CD14-positive monocyte (primary cell): ENCODE measurements at regions not wholly inside any gene's neighbourhood (a gene's known extent, or its start where the extent isn't known, plus 50 kb on each side); places are given as distances from the start of the nearest gene placed in this dataset.

Experiments
- DNase-seq, 3 donors: peaks; one replicate each; pipeline ENCODE4 v3.0.0-alpha.2; 2011 to 2022
- H2AFZ ChIP-seq: 2 replicates; pipeline ENCODE4 v1.6.0; 2012; ENCODE audit warnings: mild to moderate bottlenecking, low read depth, low read length, inconsistent platforms; ENCODE audit not compliant: insufficient read depth, poor library complexity, severe bottlenecking
- H3K27ac ChIP-seq, 2 donors: 1 replicate in 1 of 2; 2 replicates in 1 of 2; pipeline ENCODE4 v1.5.1; 2012 to 2013; ENCODE audit warnings: low read length in 2 of 2, control low read depth in 1 of 2, inconsistent platforms in 1 of 2, low read depth in 1 of 2, mild to moderate bottlenecking in 1 of 2
- H3K27me3 ChIP-seq, 2 donors: one replicate each; pipeline versions ENCODE4 v1.6.0 to v1.6.1; 2011 to 2013; ENCODE audit warnings: low read length in 2 of 2; ENCODE audit not compliant: control insufficient read depth in 2 of 2, insufficient read depth in 2 of 2
- H3K36me3 ChIP-seq, 2 donors: replicated peaks in 1 of 2; 1 replicate in 1 of 2; 2 replicates in 1 of 2; pipeline versions ENCODE4 v1.5.1 to v1.6.1; 2012 to 2013; ENCODE audit warnings: low read length in 2 of 2, control low read depth in 1 of 2, inconsistent platforms in 1 of 2, mild to moderate bottlenecking in 1 of 2; ENCODE audit not compliant: insufficient read depth in 2 of 2, control insufficient read depth in 1 of 2
- H3K4me1 ChIP-seq, 2 donors: 1 replicate in 1 of 2; 2 replicates in 1 of 2; pipeline versions ENCODE4 v1.5.1 to v1.6.1; 2012 to 2013; ENCODE audit warnings: low read length in 2 of 2, control low read depth in 1 of 2, inconsistent platforms in 1 of 2, mild to moderate bottlenecking in 1 of 2, moderate library complexity in 1 of 2; ENCODE audit not compliant: insufficient read depth in 2 of 2, control insufficient read depth in 1 of 2
- H3K4me2 ChIP-seq: replicated peaks from 2 replicates; pipeline ENCODE3; 2012; ENCODE audit warnings: low read length, moderate library complexity, mild to moderate bottlenecking; ENCODE audit not compliant: poor library complexity, severe bottlenecking; ENCODE audit errors: extremely low read depth
- H3K4me3 ChIP-seq, 3 experiments: fragments of 200-600 bp in 1 of 3; sonication (generic) in 1 of 3; replicated peaks in 1 of 3; 1 replicate in 2 of 3; 2 replicates in 1 of 3; pipeline ENCODE4 v1.5.1; 2011 to 2013; ENCODE audit warnings: low read length in 3 of 3, mild to moderate bottlenecking in 3 of 3, control low read depth in 2 of 3, low read depth in 2 of 3, inconsistent platforms in 1 of 3, moderate library complexity in 1 of 3
- H3K79me2 ChIP-seq: 2 replicates; pipeline ENCODE4 v1.6.0; 2012; ENCODE audit warnings: mild to moderate bottlenecking, control low read depth, inconsistent platforms, low read length, moderate library complexity; ENCODE audit not compliant: insufficient read depth
- H3K9ac ChIP-seq: 2 replicates; pipeline ENCODE4 v1.6.0; 2017; ENCODE audit warnings: low read length, mild to moderate bottlenecking; ENCODE audit not compliant: insufficient read depth, poor library complexity, severe bottlenecking
- H3K9me3 ChIP-seq, 2 donors: replicated peaks in 1 of 2; 1 replicate in 1 of 2; 2 replicates in 1 of 2; pipeline versions ENCODE4 v1.5.1 to v1.6.1; 2012 to 2013; ENCODE audit warnings: low read length in 2 of 2, control low read depth in 1 of 2; ENCODE audit not compliant: control insufficient read depth in 1 of 2, insufficient read depth in 1 of 2
- H4K20me1 ChIP-seq: 2 replicates; pipeline ENCODE4 v1.6.0; 2012; ENCODE audit warnings: mild to moderate bottlenecking, low read length, control low read depth, moderate library complexity; ENCODE audit not compliant: insufficient read depth
- H3K27ac Mint-ChIP-seq, 7 donors: one replicate each; pipeline ENCODE4 v1.8.0; 2020; ENCODE audit warnings: mild to moderate bottlenecking in 7 of 7, mixed read lengths in 7 of 7, moderate library complexity in 6 of 7, inconsistent platforms in 2 of 7
- H3K27me3 Mint-ChIP-seq, 3 donors: one replicate each; pipeline ENCODE4 v1.8.0; 2021 to 2022; ENCODE audit warnings: low read depth in 3 of 3, mild to moderate bottlenecking in 3 of 3, mixed read lengths in 3 of 3, moderate library complexity in 3 of 3, inconsistent platforms in 1 of 3
- H3K36me3 Mint-ChIP-seq, 2 donors: one replicate each; pipeline ENCODE4 v1.8.0; 2020; ENCODE audit warnings: mixed read lengths in 2 of 2, inconsistent platforms in 1 of 2, mild to moderate bottlenecking in 1 of 2
- H3K4me1 Mint-ChIP-seq: one replicate; pipeline ENCODE4 v1.8.0; 2020; ENCODE audit warnings: mild to moderate bottlenecking, mixed read lengths
- H3K4me3 Mint-ChIP-seq, 2 donors: one replicate each; pipeline ENCODE4 v1.8.0; 2020; ENCODE audit warnings: mild to moderate bottlenecking in 2 of 2, mixed read lengths in 2 of 2, moderate library complexity in 1 of 2
- H3K9me3 Mint-ChIP-seq, 7 donors: one replicate each; pipeline ENCODE4 v1.8.0; 2020 to 2022; ENCODE audit warnings: mixed read lengths in 7 of 7, mild to moderate bottlenecking in 6 of 7, moderate library complexity in 6 of 7, inconsistent platforms in 2 of 7
- WGBS: methylation state at CpG from one replicate; pipeline ENCODE4 v1.1.5; 2013; ENCODE audit warnings: missing lambda C conversion rate; ENCODE audit not compliant: insufficient coverage; 5-methylcytosine and 5-hydroxymethylcytosine counted together
- intact Hi-C, 2 donors: fragments of 100-400 bp; cut with micrococcal nuclease; formaldehyde crosslinking; loops; one replicate each; pipeline versions ENCODE4 v1.15.0 to v1.15.1; 2023
- TF ChIP-seq, protein P1 (sequence below): fragments of 200-600 bp; IDR thresholded peaks from one replicate; pipeline ENCODE4 v1.8.0; 2022; ENCODE audit warnings: antibody characterized with exemption, mild to moderate bottlenecking

DNA sequence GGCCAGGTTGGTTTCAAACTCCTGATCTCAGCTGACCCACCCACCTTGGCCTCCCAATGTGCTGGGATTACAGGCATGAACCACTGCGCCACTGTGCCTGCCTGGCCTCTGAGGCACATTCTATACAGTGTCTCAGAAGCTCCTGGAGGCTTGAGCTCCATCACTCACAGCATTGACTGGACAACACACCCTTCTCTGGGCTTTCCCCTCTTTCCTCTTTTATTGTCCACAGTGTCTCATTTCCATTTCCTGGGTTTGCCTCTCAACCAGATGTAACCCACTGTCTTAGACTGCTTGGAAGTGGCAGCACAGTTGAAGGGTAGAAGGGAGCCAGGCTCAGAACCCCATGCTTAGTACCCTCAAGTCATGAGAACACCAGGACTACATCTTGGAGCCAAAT lies 208.1 kb downstream of the MTX2 start:
- Mint-ChIP-seq H3K4me3 (no peak overlapping the region), H3K36me3 (no peaks in the 10 kb centered on the region), H3K4me1 (peaks cover 4% of the 10 kb centered on the region), H3K27ac (no peak overlapping the region), H3K9me3 (peaks cover 0 to 7% (median 2%) of the 10 kb centered on the region in 7 donors), H3K27me3 (peaks cover 11 to 20% (median 16%) of the 10 kb centered on the region in 3 donors)
- Histone ChIP-seq H3K36me3 (no peaks in the 10 kb centered on the region), H3K4me3 (no peak overlapping the region), H2AFZ (no peak overlapping the region), H3K9me3 (no peaks in the 10 kb centered on the region), H3K79me2 (no peaks in the 10 kb centered on the region), H4K20me1 (no peaks in the 10 kb centered on the region), H3K4me1 (no peaks in the 10 kb centered on the region), H3K9ac (no peak overlapping the region), H3K27ac (no peak overlapping the region), H3K27me3 (peaks cover 6 to 10% of the 10 kb centered on the region in 2 donors), H3K4me2 (no peak overlapping the region)
- intact Hi-C loops, result no loop called here
- WGBS, result 100% methylated on average over 1 of the region's 1 CpG
- DNase-seq, result no peak
- TF ChIP-seq, protein P1, sequence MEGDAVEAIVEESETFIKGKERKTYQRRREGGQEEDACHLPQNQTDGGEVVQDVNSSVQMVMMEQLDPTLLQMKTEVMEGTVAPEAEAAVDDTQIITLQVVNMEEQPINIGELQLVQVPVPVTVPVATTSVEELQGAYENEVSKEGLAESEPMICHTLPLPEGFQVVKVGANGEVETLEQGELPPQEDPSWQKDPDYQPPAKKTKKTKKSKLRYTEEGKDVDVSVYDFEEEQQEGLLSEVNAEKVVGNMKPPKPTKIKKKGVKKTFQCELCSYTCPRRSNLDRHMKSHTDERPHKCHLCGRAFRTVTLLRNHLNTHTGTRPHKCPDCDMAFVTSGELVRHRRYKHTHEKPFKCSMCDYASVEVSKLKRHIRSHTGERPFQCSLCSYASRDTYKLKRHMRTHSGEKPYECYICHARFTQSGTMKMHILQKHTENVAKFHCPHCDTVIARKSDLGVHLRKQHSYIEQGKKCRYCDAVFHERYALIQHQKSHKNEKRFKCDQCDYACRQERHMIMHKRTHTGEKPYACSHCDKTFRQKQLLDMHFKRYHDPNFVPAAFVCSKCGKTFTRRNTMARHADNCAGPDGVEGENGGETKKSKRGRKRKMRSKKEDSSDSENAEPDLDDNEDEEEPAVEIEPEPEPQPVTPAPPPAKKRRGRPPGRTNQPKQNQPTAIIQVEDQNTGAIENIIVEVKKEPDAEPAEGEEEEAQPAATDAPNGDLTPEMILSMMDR, result no peak

DNA sequence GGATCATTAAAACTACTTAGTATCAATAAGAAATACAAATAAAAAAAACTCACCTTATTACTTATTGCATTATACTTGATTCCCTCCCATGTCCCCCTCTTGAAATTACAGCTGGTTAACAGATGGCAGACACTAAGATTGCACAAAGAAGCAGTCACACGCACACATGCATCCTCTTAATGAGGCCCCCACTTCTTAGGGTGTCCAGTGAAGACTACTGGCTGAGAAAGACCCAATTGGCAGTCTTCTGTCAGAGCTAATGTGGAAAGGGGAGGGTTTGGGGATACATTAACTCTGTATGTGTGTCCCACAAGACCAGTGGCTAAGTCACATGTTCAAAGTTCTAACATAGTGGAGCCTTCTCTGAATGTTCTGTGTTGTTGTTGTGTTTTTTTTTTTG lies 210.7 kb downstream of the MTX2 start:
- Mint-ChIP-seq H3K36me3 (no peaks in the 10 kb centered on the region), H3K27me3 (peaks cover 12 to 28% (median 22%) of the 10 kb centered on the region in 3 donors), H3K4me3 (no peak overlapping the region), H3K4me1 (no peaks in the 10 kb centered on the region), H3K9me3 (peaks cover 0 to 4% (median 2%) of the 10 kb centered on the region in 7 donors), H3K27ac (no peak overlapping the region)
- Histone ChIP-seq H3K9me3 (no peaks in the 10 kb centered on the region), H3K9ac (no peak overlapping the region), H3K27me3 (peaks cover 12% of the 10 kb centered on the region in 2 donors), H3K4me3 (no peak overlapping the region), H4K20me1 (no peaks in the 10 kb centered on the region), H2AFZ (no peak overlapping the region), H3K4me1 (no peaks in the 10 kb centered on the region), H3K4me2 (no peak overlapping the region), H3K79me2 (no peaks in the 10 kb centered on the region), H3K27ac (no peak overlapping the region), H3K36me3 (no peaks in the 10 kb centered on the region)
- no CpG with 5 or more reads among the region's 1 CpG for WGBS
- intact Hi-C loops, result no loop called here
- DNase-seq, result no peak
- TF ChIP-seq, protein P1, result no peak
